Esophagus muscularis mucosa (tissue), 4 donors: ENCODE measurements at regions not wholly inside any gene's neighbourhood (a gene's known extent, or its start where the extent isn't known, plus 50 kb on each side); places are given as distances from the start of the nearest gene placed in this dataset.

Source experiments
- DNase-seq: peaks from one replicate; pipeline ENCODE4 v3.0.0-alpha.2; 2017; ENCODE audit errors: extremely low spot score
- H3K27ac ChIP-seq, 4 donors: fragments of 200-600 bp; sonication (generic); replicated peaks in 1 of 4; 1 replicate in 3 of 4; 2 replicates in 1 of 4; pipeline ENCODE4 v1.5.1; 2016 to 2019; ENCODE audit warnings: mild to moderate bottlenecking in 1 of 4
- H3K27me3 ChIP-seq, 4 donors: fragments of 200-600 bp; sonication (generic); one replicate each; pipeline versions ENCODE4 v1.5.1 to v1.6.0; 2016 to 2019
- H3K36me3 ChIP-seq, 4 donors: fragments of 200-600 bp; sonication (generic); one replicate each; pipeline ENCODE4 v1.5.1; 2016 to 2019
- H3K4me1 ChIP-seq, 4 donors: fragments of 200-600 bp; sonication (generic); one replicate each; pipeline ENCODE4 v1.5.1; 2016 to 2019
- H3K4me3 ChIP-seq, 4 donors: fragments of 200-600 bp; sonication (generic); 1 replicate in 2 of 4; 2 replicates in 2 of 4; pipeline ENCODE4 v1.5.1; 2016 to 2019; ENCODE audit warnings: mild to moderate bottlenecking in 4 of 4, moderate library complexity in 1 of 4
- H3K9me3 ChIP-seq, 4 donors: fragments of 200-600 bp; sonication (generic); 1 replicate in 3 of 4; 2 replicates in 1 of 4; pipeline ENCODE4 v1.5.1; 2016 to 2019
- EP300 ChIP-seq: sonication (generic); formaldehyde crosslinking; IDR thresholded peaks from one replicate; pipeline ENCODE4 v1.6.1; 2017; ENCODE audit warnings: antibody characterized with exemption
- POLR2A ChIP-seq: fragments of 450-650 bp; IDR thresholded peaks from one replicate; pipeline ENCODE4 v1.6.1; 2017; ENCODE audit warnings: antibody characterized with exemption, moderate library complexity, mild to moderate bottlenecking, low read depth
- POLR2AphosphoS5 ChIP-seq, 2 donors: sonication (generic); formaldehyde crosslinking; IDR thresholded peaks; one replicate each; pipeline ENCODE4 v1.6.1; 2017; ENCODE audit warnings: antibody characterized with exemption in 2 of 2
- WGBS: methylation state at CpG from one replicate; pipeline ENCODE4 v1.1.5; 2018; 5-methylcytosine and 5-hydroxymethylcytosine counted together
- intact Hi-C: fragments of 100-400 bp; cut with DNase I; formaldehyde crosslinking; loops from one replicate; pipeline ENCODE4 v1.15.1; 2023
- TF ChIP-seq, protein P1 (sequence below), 3 experiments: fragments of 200-600 bp in 2 of 3; fragments of 450-650 bp in 1 of 3; sonication (generic) in 2 of 3; IDR thresholded peaks; one replicate each; pipeline ENCODE4 v1.5.1; 2017 to 2019; ENCODE audit warnings: antibody characterized with exemption in 3 of 3, mild to moderate bottlenecking in 2 of 3, moderate library complexity in 1 of 3

DNA sequence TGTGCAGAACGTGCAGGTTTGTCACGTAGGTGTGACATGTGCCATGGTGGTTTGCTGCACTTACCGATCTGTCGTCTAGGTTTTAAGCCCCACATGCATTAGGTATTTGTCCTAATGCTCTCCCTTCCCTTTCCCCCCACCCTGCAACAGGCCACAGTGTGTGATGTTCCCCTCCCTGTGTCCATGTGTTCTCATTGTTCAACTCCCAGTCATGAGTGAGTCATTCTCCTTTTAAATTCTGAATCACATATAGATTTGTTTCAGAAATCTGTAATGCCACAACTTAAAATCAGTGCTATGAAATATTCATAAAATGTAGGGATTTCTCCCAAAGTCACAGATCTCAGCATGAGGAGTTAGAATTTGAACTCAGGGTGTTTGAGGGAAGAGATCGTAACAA is 552.5 kb upstream of the MBL2 start:
- H3K4me1 ChIP-seq: no peaks in the 10 kb centered on the region
- H3K9me3 ChIP-seq: no peaks in the 10 kb centered on the region
- TF ChIP-seq POLR2AphosphoS5 (IDR thresholded peaks at IDR 0.05) (no peak), POLR2A (no peak), EP300 (no peak)
- TF ChIP-seq, protein P1, sequence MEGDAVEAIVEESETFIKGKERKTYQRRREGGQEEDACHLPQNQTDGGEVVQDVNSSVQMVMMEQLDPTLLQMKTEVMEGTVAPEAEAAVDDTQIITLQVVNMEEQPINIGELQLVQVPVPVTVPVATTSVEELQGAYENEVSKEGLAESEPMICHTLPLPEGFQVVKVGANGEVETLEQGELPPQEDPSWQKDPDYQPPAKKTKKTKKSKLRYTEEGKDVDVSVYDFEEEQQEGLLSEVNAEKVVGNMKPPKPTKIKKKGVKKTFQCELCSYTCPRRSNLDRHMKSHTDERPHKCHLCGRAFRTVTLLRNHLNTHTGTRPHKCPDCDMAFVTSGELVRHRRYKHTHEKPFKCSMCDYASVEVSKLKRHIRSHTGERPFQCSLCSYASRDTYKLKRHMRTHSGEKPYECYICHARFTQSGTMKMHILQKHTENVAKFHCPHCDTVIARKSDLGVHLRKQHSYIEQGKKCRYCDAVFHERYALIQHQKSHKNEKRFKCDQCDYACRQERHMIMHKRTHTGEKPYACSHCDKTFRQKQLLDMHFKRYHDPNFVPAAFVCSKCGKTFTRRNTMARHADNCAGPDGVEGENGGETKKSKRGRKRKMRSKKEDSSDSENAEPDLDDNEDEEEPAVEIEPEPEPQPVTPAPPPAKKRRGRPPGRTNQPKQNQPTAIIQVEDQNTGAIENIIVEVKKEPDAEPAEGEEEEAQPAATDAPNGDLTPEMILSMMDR (IDR thresholded peaks at IDR 0.05): no peak
- intact Hi-C loops: no loop called here
- 80% methylated on average over 5 of the region's 5 CpGs for WGBS
- no peak overlapping the region for H3K27ac ChIP-seq
- H3K36me3 ChIP-seq: no peaks in the 10 kb centered on the region
- DNase-seq: no peak
- no peak overlapping the region for H3K4me3 ChIP-seq
- H3K27me3 ChIP-seq: no peaks in the 10 kb centered on the region

DNA sequence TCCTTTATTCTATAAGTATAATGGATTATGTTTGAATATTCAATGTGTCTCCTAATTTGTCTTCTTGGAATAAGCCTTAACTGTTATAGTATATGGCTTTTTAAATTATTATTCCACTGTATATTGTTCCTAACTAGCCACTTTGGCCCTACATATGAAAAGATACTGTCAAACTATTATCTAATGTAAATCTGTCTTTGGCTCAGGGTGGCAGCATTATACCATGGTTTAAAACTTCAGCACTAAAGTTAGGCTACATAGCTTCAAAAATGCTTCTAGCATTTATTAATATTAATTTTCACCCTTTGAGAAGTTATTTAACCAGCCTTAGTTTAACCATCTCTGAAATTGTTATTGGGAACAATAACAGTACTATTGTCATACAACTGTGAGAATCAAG is 543.1 kb upstream of the MBL2 start:
- no peak overlapping the region for H3K4me3 ChIP-seq
- H3K36me3 ChIP-seq: no peaks in the 10 kb centered on the region
- H3K27me3 ChIP-seq: no peaks in the 10 kb centered on the region
- no peaks in the 10 kb centered on the region for H3K4me1 ChIP-seq
- TF ChIP-seq EP300: no peak
- TF ChIP-seq POLR2A: no peak
- TF ChIP-seq, protein P1 (IDR thresholded peaks at IDR 0.05): no peak
- no peak for TF ChIP-seq POLR2AphosphoS5 (IDR thresholded peaks at IDR 0.05)
- intact Hi-C loops: no loop called here
- DNase-seq: no peak
- H3K27ac ChIP-seq: no peak overlapping the region
- no peaks in the 10 kb centered on the region for H3K9me3 ChIP-seq

DNA sequence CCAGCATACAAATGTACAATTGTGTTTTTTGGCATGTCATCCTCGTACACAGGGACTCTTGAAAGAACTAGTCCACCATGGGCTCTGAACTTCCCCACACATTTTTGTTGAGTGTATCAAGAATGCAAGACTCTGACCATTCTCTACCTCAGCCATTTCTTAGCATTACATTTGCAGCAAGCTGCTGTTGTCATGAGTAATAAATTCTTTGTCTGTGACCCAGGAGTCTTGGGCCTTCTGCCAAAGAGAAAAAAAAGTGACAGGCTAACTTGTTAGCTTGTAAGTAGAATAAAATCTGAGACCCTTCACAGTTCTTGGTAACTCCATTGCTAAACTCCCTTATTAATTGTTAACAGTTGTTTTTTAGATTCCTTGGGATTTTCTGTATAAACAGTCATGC is 542.3 kb upstream of the MBL2 start:
- H3K4me1 ChIP-seq: no peaks in the 10 kb centered on the region
- no peak overlapping the region for H3K27ac ChIP-seq
- intact Hi-C loops: no loop called here
- no peaks in the 10 kb centered on the region for H3K36me3 ChIP-seq
- H3K27me3 ChIP-seq: no peaks in the 10 kb centered on the region
- 31% methylated on average over 1 of the region's 1 CpG for WGBS
- TF ChIP-seq EP300: no peak
- TF ChIP-seq POLR2AphosphoS5 (IDR thresholded peaks at IDR 0.05): no peak
- TF ChIP-seq, protein P1 (IDR thresholded peaks at IDR 0.05): no peak
- TF ChIP-seq POLR2A: no peak
- no peak overlapping the region for H3K4me3 ChIP-seq
- H3K9me3 ChIP-seq: no peaks in the 10 kb centered on the region
- DNase-seq: no peak

DNA sequence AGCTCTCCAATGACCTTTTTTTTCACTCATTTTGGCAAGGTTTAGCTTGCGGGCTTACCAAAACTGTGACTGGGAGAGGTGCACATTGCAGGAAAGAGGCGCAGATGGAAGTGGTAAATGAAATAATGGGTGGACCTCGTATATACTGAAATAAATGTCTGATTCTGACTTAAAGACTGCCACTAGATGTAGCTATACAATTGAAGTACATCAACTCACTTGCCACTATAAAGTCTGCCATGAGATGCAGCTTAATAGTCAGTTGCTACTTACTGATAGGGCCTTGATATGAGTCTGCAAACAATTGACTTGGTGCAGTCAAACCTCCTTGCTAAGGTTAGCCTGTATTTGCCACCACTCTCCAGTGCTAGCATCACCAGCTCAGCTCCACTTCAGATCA is 525.9 kb upstream of the MBL2 start:
- Histone ChIP-seq H3K27me3 (no peaks in the 10 kb centered on the region), H3K36me3 (no peaks in the 10 kb centered on the region), H3K27ac (no peak overlapping the region), H3K4me3 (no peak overlapping the region), H3K4me1 (no peaks in the 10 kb centered on the region), H3K9me3 (no peaks in the 10 kb centered on the region)
- DNase-seq: no peak
- intact Hi-C loops: no loop called here
- TF ChIP-seq POLR2AphosphoS5 (IDR thresholded peaks at IDR 0.05): no peak
- no peak for TF ChIP-seq EP300
- TF ChIP-seq, protein P1 (IDR thresholded peaks at IDR 0.05): no peak
- no peak for TF ChIP-seq POLR2A
- WGBS: 88% methylated on average over 3 of the region's 3 CpGs

DNA sequence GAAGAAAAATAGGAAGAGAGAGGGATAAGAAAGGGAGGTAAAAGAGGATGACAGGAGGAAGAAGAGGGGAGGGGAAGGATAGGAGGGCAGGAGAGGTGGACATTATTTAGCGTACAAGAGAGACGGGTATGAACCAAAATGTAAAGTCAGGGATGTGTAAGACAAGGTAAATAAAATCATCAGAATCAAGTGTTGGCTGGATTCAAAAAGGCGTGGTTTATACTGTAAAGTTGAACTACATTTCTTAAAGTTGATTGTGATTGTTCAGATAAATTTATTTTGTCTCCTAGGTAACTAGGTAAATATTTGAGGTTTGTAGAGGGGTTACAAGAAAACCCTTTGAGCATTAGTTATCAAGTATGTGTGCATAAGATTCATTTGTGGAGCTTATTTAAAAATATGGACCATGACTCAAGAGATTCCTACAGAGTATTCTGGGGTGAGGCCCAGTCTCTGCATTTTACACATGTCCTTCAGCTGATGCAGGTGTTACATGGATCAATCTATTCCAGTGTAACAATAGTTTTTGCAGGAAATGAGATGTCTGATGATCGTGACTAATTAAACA is 512.1 kb upstream of the MBL2 start:
- TF ChIP-seq, protein P1 (IDR thresholded peaks at IDR 0.05): no peak
- TF ChIP-seq EP300 (no peak), POLR2AphosphoS5 (IDR thresholded peaks at IDR 0.05) (no peak), POLR2A (no peak)
- WGBS: 58% methylated on average over 4 of the region's 4 CpGs
- no peak for DNase-seq
- intact Hi-C loops: no loop called here
- H3K27ac ChIP-seq: no peak overlapping the region
- no peaks in the 10 kb centered on the region for H3K36me3 ChIP-seq
- H3K9me3 ChIP-seq: no peaks in the 10 kb centered on the region
- no peak overlapping the region for H3K4me3 ChIP-seq
- H3K27me3 ChIP-seq: no peaks in the 10 kb centered on the region
- no peaks in the 10 kb centered on the region for H3K4me1 ChIP-seq
